Parathyroid adenoma (tissue), 2 donors: ENCODE measurements at regions not wholly inside any gene's neighbourhood (a gene's known extent, or its start where the extent isn't known, plus 50 kb on each side); places are given as distances from the start of the nearest gene placed in this dataset.

Experiments
- H2AFZ ChIP-seq: fragments of 300-600 bp; sonication (generic); one replicate; pipeline ENCODE4 v1.7.0; 2017; ENCODE audit warnings: antibody characterized with exemption, mild to moderate bottlenecking
- H3K27ac ChIP-seq: fragments of 300-600 bp; sonication (generic); one replicate; pipeline ENCODE4 v1.7.0; 2017
- H3K27me3 ChIP-seq: fragments of 300-600 bp; sonication (generic); one replicate; pipeline ENCODE4 v1.7.0; 2017; ENCODE audit warnings: low read length; ENCODE audit not compliant: control insufficient read depth, insufficient read depth
- H3K36me3 ChIP-seq: fragments of 300-600 bp; sonication (generic); one replicate; pipeline ENCODE4 v1.7.0; 2017; ENCODE audit warnings: low read length; ENCODE audit not compliant: control insufficient read depth, insufficient read depth
- H3K4me1 ChIP-seq: fragments of 300-600 bp; sonication (generic); one replicate; pipeline ENCODE4 v1.7.0; 2017; ENCODE audit warnings: control low read depth
- H3K4me2 ChIP-seq: fragments of 300-600 bp; sonication (generic); one replicate; pipeline ENCODE4 v1.7.0; 2017; ENCODE audit warnings: low read length
- H3K4me3 ChIP-seq: fragments of 300-600 bp; sonication (generic); one replicate; pipeline ENCODE4 v1.7.0; 2017; ENCODE audit warnings: low read depth, low read length
- H3K79me2 ChIP-seq: fragments of 300-600 bp; sonication (generic); one replicate; pipeline ENCODE4 v1.7.0; 2017; ENCODE audit warnings: control low read depth
- H3K9ac ChIP-seq: fragments of 300-600 bp; sonication (generic); one replicate; pipeline ENCODE4 v1.7.0; 2017; ENCODE audit warnings: mild to moderate bottlenecking
- H3K9me3 ChIP-seq: fragments of 300-600 bp; sonication (generic); one replicate; pipeline ENCODE4 v1.7.0; 2017; ENCODE audit warnings: low read length; ENCODE audit not compliant: control insufficient read depth
- CTCF ChIP-seq: fragments of 300-600 bp; sonication (generic); IDR thresholded peaks from one replicate; pipeline ENCODE4 v1.7.0; 2017; ENCODE audit warnings: antibody characterized with exemption, mild to moderate bottlenecking
- donor health status: primary hyperparathyroidism.

- Histone ChIP-seq H3K36me3 (no peaks in the 10 kb centered on the region), H3K27me3 (peaks cover 5% of the 10 kb centered on the region), H3K9ac (no peak overlapping the region), H3K27ac (no peak overlapping the region), H3K79me2 (no peaks in the 10 kb centered on the region), H3K4me3 (no peak overlapping the region), H3K4me2 (no peak overlapping the region), H3K9me3 (no peaks in the 10 kb centered on the region), H2AFZ (no peak overlapping the region), H3K4me1 (no peaks in the 10 kb centered on the region)
- TF ChIP-seq CTCF, result no peak
Measured at GRCh38 chr10:131829156-131829930, 71.5 kb upstream of the PPP2R2D start.

GRCh38 chr10:131830446-131831130 is 70.2 kb upstream of the PPP2R2D start:
- no peak overlapping the region for H2AFZ ChIP-seq
- TF ChIP-seq CTCF, result no peak
- H3K9me3 ChIP-seq, result no peaks in the 10 kb centered on the region
- no peak overlapping the region for H3K27ac ChIP-seq
- H3K4me1 ChIP-seq, result no peaks in the 10 kb centered on the region
- no peak overlapping the region for H3K4me3 ChIP-seq
- H3K9ac ChIP-seq, result no peak overlapping the region
- H3K79me2 ChIP-seq, result no peaks in the 10 kb centered on the region
- H3K27me3 ChIP-seq, result no peaks in the 10 kb centered on the region
- no peaks in the 10 kb centered on the region for H3K36me3 ChIP-seq
- H3K4me2 ChIP-seq, result no peak overlapping the region

- Histone ChIP-seq H3K9ac (no peak overlapping the region), H3K27me3 (no peaks in the 10 kb centered on the region), H3K9me3 (no peaks in the 10 kb centered on the region), H3K4me1 (no peaks in the 10 kb centered on the region), H3K4me3 (no peak overlapping the region), H3K27ac (no peak overlapping the region), H3K79me2 (no peaks in the 10 kb centered on the region), H3K4me2 (no peak overlapping the region), H2AFZ (no peak overlapping the region), H3K36me3 (no peaks in the 10 kb centered on the region)
- no peak for TF ChIP-seq CTCF
Measured at GRCh38 chr10:131831561-131831960, 69.2 kb upstream of the PPP2R2D start.

- H3K27me3 ChIP-seq, result no peaks in the 10 kb centered on the region
- H3K79me2 ChIP-seq, result no peaks in the 10 kb centered on the region
- no peaks in the 10 kb centered on the region for H3K36me3 ChIP-seq
- no peak overlapping the region for H3K4me2 ChIP-seq
- no peak overlapping the region for H2AFZ ChIP-seq
- H3K9me3 ChIP-seq, result no peaks in the 10 kb centered on the region
- no peak overlapping the region for H3K9ac ChIP-seq
- no peak overlapping the region for H3K4me3 ChIP-seq
- H3K4me1 ChIP-seq, result no peaks in the 10 kb centered on the region
- H3K27ac ChIP-seq, result no peak overlapping the region
- no peak for TF ChIP-seq CTCF
Measured at GRCh38 chr10:131832056-131832685, 68.6 kb upstream of the PPP2R2D start.
